ENCODE measurements at regions not wholly inside any gene's neighbourhood (a gene's known extent, or its start where the extent isn't known, plus 50 kb on each side); places are given as distances from the start of the nearest gene placed in this dataset.

DNA sequence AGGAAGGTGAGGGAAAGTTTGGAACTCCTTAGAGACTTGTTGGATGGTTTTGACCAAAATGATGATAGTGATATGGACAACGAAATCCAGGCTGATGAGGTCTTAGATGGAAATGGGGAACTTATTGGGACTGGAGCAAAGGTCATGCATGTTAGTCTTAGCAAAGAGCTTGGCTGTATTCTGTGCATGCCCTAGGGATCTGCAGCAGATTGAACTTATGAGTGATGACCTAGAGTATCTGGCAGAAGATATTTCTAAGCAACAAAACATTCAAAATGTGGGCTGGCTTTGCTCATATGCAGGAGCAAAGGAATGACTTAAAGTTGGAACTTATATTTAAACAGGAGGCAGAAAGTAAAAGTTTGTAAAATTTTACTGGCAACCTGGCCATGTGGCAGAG is 489.3 kb upstream of the DIPK2B start:
- no peak overlapping the region for H3K27ac ChIP-seq (ENCODE audit: extremely low read depth, low read depth, low read length)
- in situ Hi-C loops (cut with MboI) (no loop called here), intact Hi-C loops (cut with micrococcal nuclease) (no loop called here)
- no peaks in the 10 kb centered on the region for H3K36me3 ChIP-seq (ENCODE audit: control insufficient read depth, insufficient read depth, low read length)
- WGBS (ENCODE audit: insufficient coverage, low coverage, missing lambda C conversion rate) = 0% methylated on average over 1 of the region's 1 CpG
- no peaks in the 10 kb centered on the region for H3K9me3 ChIP-seq (replicated peaks; ENCODE audit: control insufficient read depth, insufficient read depth, low read depth, low read length)
- H3K9ac ChIP-seq (ENCODE audit: insufficient read depth in 1 of 2, low read depth in 2 of 2, low read length in 2 of 2) = no peak overlapping the region
- FAIRE-seq (no peak), ATAC-seq (no peak), DNase-seq (ENCODE audit: extremely low read depth in 1 of 4, low spot score in 3 of 4) (no peak)
- H3K79me2 ChIP-seq (ENCODE audit: control insufficient read depth, insufficient read depth, low read length) = no peaks in the 10 kb centered on the region
- no peak overlapping the region for H2AFZ ChIP-seq (ENCODE audit: low read depth, low read length)
- H3K27me3 ChIP-seq (ENCODE audit: control insufficient read depth in 2 of 2, insufficient read depth in 2 of 2, low read length in 2 of 2) = no peaks in the 10 kb centered on the region
- H4K20me1 ChIP-seq (replicated peaks; ENCODE audit: control insufficient read depth, insufficient read depth, low read length) = no peaks in the 10 kb centered on the region
- no peaks in the 10 kb centered on the region for H3K9me1 ChIP-seq (ENCODE audit: control insufficient read depth, insufficient read depth, low read length)
- TF ChIP-seq MAFK (IDR thresholded peaks at IDR 0.05; ENCODE audit: low read length) (no peak), SNIP1 (IDR thresholded peaks at IDR 0.05; ENCODE audit: low read depth) (no peak), ZC3H8 (IDR thresholded peaks at IDR 0.05) (no peak), NR1H2 (CRISPR knock-in tag; IDR thresholded peaks at IDR 0.05) (no peak), ZNF561 (CRISPR knock-in tag; conservative IDR thresholded peaks at IDR 0.05) (no peak), ZNF217 (CRISPR knock-in tag; IDR thresholded peaks at IDR 0.05) (no peak), NFIX (CRISPR knock-in tag; IDR thresholded peaks at IDR 0.05; ENCODE audit: low read depth) (no peak), RB1 (IDR thresholded peaks at IDR 0.05; ENCODE audit: low read depth) (no peak), ZNF316 (IDR thresholded peaks at IDR 0.05) (no peak), SP1 (CRISPR knock-in tag; IDR thresholded peaks at IDR 0.05) (no peak), MCM3 (IDR thresholded peaks at IDR 0.05) (no peak)
- TF ChIP-seq, protein P1, sequence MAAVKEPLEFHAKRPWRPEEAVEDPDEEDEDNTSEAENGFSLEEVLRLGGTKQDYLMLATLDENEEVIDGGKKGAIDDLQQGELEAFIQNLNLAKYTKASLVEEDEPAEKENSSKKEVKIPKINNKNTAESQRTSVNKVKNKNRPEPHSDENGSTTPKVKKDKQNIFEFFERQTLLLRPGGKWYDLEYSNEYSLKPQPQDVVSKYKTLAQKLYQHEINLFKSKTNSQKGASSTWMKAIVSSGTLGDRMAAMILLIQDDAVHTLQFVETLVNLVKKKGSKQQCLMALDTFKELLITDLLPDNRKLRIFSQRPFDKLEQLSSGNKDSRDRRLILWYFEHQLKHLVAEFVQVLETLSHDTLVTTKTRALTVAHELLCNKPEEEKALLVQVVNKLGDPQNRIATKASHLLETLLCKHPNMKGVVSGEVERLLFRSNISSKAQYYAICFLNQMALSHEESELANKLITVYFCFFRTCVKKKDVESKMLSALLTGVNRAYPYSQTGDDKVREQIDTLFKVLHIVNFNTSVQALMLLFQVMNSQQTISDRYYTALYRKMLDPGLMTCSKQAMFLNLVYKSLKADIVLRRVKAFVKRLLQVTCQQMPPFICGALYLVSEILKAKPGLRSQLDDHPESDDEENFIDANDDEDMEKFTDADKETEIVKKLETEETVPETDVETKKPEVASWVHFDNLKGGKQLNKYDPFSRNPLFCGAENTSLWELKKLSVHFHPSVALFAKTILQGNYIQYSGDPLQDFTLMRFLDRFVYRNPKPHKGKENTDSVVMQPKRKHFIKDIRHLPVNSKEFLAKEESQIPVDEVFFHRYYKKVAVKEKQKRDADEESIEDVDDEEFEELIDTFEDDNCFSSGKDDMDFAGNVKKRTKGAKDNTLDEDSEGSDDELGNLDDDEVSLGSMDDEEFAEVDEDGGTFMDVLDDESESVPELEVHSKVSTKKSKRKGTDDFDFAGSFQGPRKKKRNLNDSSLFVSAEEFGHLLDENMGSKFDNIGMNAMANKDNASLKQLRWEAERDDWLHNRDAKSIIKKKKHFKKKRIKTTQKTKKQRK (IDR thresholded peaks at IDR 0.05; ENCODE audit: borderline replicate concordance, low read depth, low read length) = no peak
- TF ChIP-seq, protein P2, sequence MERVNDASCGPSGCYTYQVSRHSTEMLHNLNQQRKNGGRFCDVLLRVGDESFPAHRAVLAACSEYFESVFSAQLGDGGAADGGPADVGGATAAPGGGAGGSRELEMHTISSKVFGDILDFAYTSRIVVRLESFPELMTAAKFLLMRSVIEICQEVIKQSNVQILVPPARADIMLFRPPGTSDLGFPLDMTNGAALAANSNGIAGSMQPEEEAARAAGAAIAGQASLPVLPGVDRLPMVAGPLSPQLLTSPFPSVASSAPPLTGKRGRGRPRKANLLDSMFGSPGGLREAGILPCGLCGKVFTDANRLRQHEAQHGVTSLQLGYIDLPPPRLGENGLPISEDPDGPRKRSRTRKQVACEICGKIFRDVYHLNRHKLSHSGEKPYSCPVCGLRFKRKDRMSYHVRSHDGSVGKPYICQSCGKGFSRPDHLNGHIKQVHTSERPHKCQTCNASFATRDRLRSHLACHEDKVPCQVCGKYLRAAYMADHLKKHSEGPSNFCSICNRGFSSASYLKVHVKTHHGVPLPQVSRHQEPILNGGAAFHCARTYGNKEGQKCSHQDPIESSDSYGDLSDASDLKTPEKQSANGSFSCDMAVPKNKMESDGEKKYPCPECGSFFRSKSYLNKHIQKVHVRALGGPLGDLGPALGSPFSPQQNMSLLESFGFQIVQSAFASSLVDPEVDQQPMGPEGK (CRISPR knock-in tag; IDR thresholded peaks at IDR 0.05; ENCODE audit: borderline replicate concordance) = no peak
- ChIA-PET POLR2A (no interaction called here), CTCF (ENCODE audit: low intra/inter-chr PET ratio) (no interaction called here)
- no TSS peak for BruUV-seq (replicated peaks)
- H3K4me1 ChIP-seq (replicated peaks in 1 of 2; ENCODE audit: control insufficient read depth in 2 of 2, insufficient read depth in 2 of 2, low read length in 2 of 2) = no peaks in the 10 kb centered on the region
- H3K4me3 ChIP-seq = no peak overlapping the region
- H3K4me2 ChIP-seq (ENCODE audit: insufficient read depth, low read length) = no peak overlapping the region
